PC-9 (cell line): ENCODE measurements at regions not wholly inside any gene's neighbourhood (a gene's known extent, or its start where the extent isn't known, plus 50 kb on each side); places are given as distances from the start of the nearest gene placed in this dataset.

ENCODE experiments used
- BruUV-seq: library from RNA; stranded (reverse); fragments of 400-500 nt; replicated peaks from 2 replicates; lab custom pipeline; 2021; lab: Mats Ljungman, UMichigan
- CTCF ChIA-PET: fragments of 300-600 bp; sonication (Branson Sonifier 250); formaldehyde crosslinking; loops from one replicate; lab custom pipeline; 2022; ENCODE audit warnings: antibody characterized with exemption; lab: Charles Lee
- POLR2A ChIA-PET: fragments of 300-600 bp; sonication (Branson Sonifier 250); formaldehyde crosslinking; loops from one replicate; lab custom pipeline; 2022; ENCODE audit warnings: antibody characterized with exemption; ENCODE audit not compliant: unreplicated experiment; lab: Charles Lee
- DNase-seq, 2 experiments: peaks; one replicate each; pipeline versions ENCODE4 v3.0.0 to v3.0.0-alpha.2; 2015 to 2022; ENCODE audit warnings: mixed read lengths in 1 of 2
- H2AFZ ChIP-seq: fragments of 200-600 bp; sonication (generic); 2 replicates; pipeline ENCODE4 v1.8.1; 2017; ENCODE audit warnings: antibody characterized with exemption
- H3F3A ChIP-seq: fragments of 200-600 bp; sonication (generic); 2 replicates; pipeline ENCODE4 v1.8.1; 2017; ENCODE audit warnings: antibody characterized with exemption, mild to moderate bottlenecking, low read depth; ENCODE audit not compliant: insufficient read depth
- H3K27ac ChIP-seq: fragments of 200-600 bp; sonication (generic); 2 replicates; pipeline ENCODE4 v1.6.1; 2016; ENCODE audit warnings: mixed run types
- H3K27me3 ChIP-seq: fragments of 200-600 bp; sonication (generic); 2 replicates; pipeline ENCODE4 v1.6.1; 2016; ENCODE audit warnings: low read depth, mixed run types; ENCODE audit not compliant: insufficient read depth
- H3K36me3 ChIP-seq: fragments of 200-600 bp; sonication (generic); 2 replicates; pipeline ENCODE4 v1.6.1; 2016; ENCODE audit warnings: low read depth, mixed run types
- H3K4me1 ChIP-seq: fragments of 200-600 bp; sonication (generic); replicated peaks from 2 replicates; pipeline ENCODE4 v1.6.1; 2016; ENCODE audit warnings: mixed run types; ENCODE audit not compliant: insufficient read depth
- H3K4me2 ChIP-seq: fragments of 200-600 bp; sonication (generic); 2 replicates; pipeline ENCODE4 v1.6.1; 2017; ENCODE audit warnings: mixed run types
- H3K4me3 ChIP-seq: fragments of 200-600 bp; sonication (generic); 2 replicates; pipeline ENCODE4 v1.6.1; 2016; ENCODE audit warnings: mixed run types
- H3K79me2 ChIP-seq: fragments of 200-600 bp; sonication (generic); 2 replicates; pipeline ENCODE4 v1.6.1; 2017; ENCODE audit warnings: low read depth, mixed run types
- H3K9me2 ChIP-seq: fragments of 200-600 bp; sonication (generic); 2 replicates; pipeline ENCODE4 v1.8.1; 2017; ENCODE audit warnings: mild to moderate bottlenecking; ENCODE audit not compliant: insufficient read depth
- H3K9me3 ChIP-seq: fragments of 200-600 bp; sonication (generic); 2 replicates; pipeline ENCODE4 v1.8.1; 2016; ENCODE audit warnings: low read depth; ENCODE audit not compliant: insufficient read depth
- H4K20me1 ChIP-seq: fragments of 200-600 bp; sonication (generic); 2 replicates; pipeline ENCODE4 v1.8.1; 2017; ENCODE audit not compliant: insufficient read depth
- EZH2 ChIP-seq: fragments of 200-600 bp; sonication (generic); IDR thresholded peaks from 2 replicates; pipeline ENCODE4 v1.8.0; 2017; ENCODE audit warnings: antibody characterized with exemption, low read depth
- intact Hi-C: fragments of 100-400 bp; cut with micrococcal nuclease; formaldehyde crosslinking; loops from one replicate; pipeline ENCODE4 v1.10.0; 2022; ENCODE audit not compliant: unreplicated experiment
- TF ChIP-seq, protein P1 (sequence below): fragments of 200-600 bp; sonication (generic); conservative IDR thresholded peaks from 2 replicates; pipeline ENCODE4 v1.6.1; 2017; ENCODE audit warnings: mixed run types, antibody characterized with exemption, mild to moderate bottlenecking, moderate library complexity

DNA sequence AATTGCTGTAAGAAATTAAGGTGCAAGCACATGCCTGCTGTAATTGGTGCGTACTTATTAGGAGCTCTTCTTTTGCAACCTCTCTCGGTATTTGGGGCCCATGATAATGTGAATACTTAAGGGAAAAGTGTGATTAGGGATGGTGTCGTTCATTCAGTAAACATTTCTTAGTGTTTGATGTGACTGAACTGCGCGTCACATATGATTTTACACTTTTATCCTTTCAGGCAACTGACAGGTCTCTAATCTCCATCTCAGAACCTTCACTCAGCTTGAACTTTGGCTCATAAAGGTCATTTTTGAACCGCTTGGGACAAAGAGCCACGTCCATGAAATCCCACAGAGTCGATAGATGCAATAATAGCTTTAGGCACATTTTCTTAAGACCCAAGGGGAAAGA lies 612.1 kb upstream of the PITX2 start:
- no peaks in the 10 kb centered on the region for H3K9me2 ChIP-seq
- BruUV-seq: no TSS peak
- no peaks in the 10 kb centered on the region for H3K79me2 ChIP-seq
- no peaks in the 10 kb centered on the region for H3K36me3 ChIP-seq
- H2AFZ ChIP-seq: no peak overlapping the region
- no peaks in the 10 kb centered on the region for H3K9me3 ChIP-seq
- no peak overlapping the region for H3K4me3 ChIP-seq
- TF ChIP-seq, protein P1, sequence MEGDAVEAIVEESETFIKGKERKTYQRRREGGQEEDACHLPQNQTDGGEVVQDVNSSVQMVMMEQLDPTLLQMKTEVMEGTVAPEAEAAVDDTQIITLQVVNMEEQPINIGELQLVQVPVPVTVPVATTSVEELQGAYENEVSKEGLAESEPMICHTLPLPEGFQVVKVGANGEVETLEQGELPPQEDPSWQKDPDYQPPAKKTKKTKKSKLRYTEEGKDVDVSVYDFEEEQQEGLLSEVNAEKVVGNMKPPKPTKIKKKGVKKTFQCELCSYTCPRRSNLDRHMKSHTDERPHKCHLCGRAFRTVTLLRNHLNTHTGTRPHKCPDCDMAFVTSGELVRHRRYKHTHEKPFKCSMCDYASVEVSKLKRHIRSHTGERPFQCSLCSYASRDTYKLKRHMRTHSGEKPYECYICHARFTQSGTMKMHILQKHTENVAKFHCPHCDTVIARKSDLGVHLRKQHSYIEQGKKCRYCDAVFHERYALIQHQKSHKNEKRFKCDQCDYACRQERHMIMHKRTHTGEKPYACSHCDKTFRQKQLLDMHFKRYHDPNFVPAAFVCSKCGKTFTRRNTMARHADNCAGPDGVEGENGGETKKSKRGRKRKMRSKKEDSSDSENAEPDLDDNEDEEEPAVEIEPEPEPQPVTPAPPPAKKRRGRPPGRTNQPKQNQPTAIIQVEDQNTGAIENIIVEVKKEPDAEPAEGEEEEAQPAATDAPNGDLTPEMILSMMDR: no peak
- no peak for TF ChIP-seq EZH2
- no peaks in the 10 kb centered on the region for H3K27me3 ChIP-seq
- POLR2A ChIA-PET: no interaction called here
- H3K4me1 ChIP-seq: no peaks in the 10 kb centered on the region
- intact Hi-C loops: no loop called here
- H4K20me1 ChIP-seq: no peaks in the 10 kb centered on the region
- no peak for DNase-seq
- no peak overlapping the region for H3K4me2 ChIP-seq
- CTCF ChIA-PET: no interaction called here
- no peak overlapping the region for H3K27ac ChIP-seq
- no peaks in the 10 kb centered on the region for H3F3A ChIP-seq

DNA sequence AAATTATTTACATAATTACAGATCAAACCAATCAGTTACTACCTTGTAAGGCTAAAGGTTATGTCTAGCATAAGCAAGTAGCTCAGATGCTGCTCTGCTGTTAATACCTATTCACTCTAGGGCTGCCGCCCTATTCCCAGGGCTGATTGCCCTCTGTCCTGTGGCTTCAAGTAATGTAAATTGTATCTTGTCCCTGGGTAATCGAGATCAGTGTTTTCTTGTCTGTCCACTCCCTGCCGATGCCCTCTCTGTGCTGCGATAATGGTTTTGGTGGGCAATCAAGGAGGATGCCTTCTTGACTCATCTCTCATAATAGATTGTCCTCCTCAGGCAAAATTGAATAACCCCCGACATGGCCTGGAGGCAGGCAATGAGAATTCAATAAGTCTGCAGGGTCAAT lies 641.0 kb upstream of the PITX2 start:
- no peak for TF ChIP-seq EZH2
- TF ChIP-seq, protein P1: no peak
- BruUV-seq: no TSS peak
- intact Hi-C loops: no loop called here

DNA sequence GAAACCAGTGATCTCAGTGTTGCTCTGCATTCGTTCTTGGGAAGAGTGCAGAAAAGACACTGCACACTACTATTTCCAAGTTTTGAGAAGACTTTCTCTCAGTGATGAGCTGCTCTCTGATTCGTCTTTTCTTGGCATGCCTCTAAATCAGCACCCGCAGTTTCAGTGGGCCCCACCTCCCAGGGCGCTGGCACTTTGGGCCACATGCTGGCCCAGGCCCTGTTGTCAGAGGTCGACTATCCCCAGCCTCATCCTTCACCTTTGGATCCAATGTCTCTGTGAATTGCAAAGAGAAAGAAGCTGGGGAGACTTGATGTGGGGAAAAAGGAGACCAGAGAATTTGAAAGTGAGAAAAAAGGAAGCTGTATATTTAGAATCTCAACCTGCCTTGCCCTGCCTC lies 644.1 kb upstream of the PITX2 start:
- Histone ChIP-seq H4K20me1 (no peaks in the 10 kb centered on the region), H3K9me2 (no peaks in the 10 kb centered on the region), H3F3A (no peaks in the 10 kb centered on the region), H2AFZ (no peak overlapping the region), H3K9me3 (no peaks in the 10 kb centered on the region), H3K4me3 (no peak overlapping the region), H3K27ac (no peak overlapping the region), H3K36me3 (no peaks in the 10 kb centered on the region), H3K4me2 (no peak overlapping the region), H3K4me1 (no peaks in the 10 kb centered on the region), H3K27me3 (no peaks in the 10 kb centered on the region), H3K79me2 (no peaks in the 10 kb centered on the region)
- ChIA-PET POLR2A (no interaction called here), CTCF (no interaction called here)
- intact Hi-C loops: no loop called here
- BruUV-seq: no TSS peak
- TF ChIP-seq, protein P1: no peak
- no peak for TF ChIP-seq EZH2
- no peak for DNase-seq

More for the DNA sequence above, 641.0 kb upstream of the PITX2 start:
- no peak for DNase-seq
- H3K9me2 ChIP-seq: no peaks in the 10 kb centered on the region
- H4K20me1 ChIP-seq: no peaks in the 10 kb centered on the region
- ChIA-PET POLR2A (no interaction called here), CTCF (no interaction called here)
- H3K4me3 ChIP-seq: no peak overlapping the region
- no peaks in the 10 kb centered on the region for H3K79me2 ChIP-seq
- no peaks in the 10 kb centered on the region for H3K36me3 ChIP-seq
- H2AFZ ChIP-seq: no peak overlapping the region
- no peaks in the 10 kb centered on the region for H3F3A ChIP-seq
- H3K27me3 ChIP-seq: no peaks in the 10 kb centered on the region
- H3K27ac ChIP-seq: no peak overlapping the region
- H3K4me1 ChIP-seq: no peaks in the 10 kb centered on the region
- H3K4me2 ChIP-seq: no peak overlapping the region
- no peaks in the 10 kb centered on the region for H3K9me3 ChIP-seq
